ENCODE measurements at regions not wholly inside any gene's neighbourhood (a gene's known extent, or its start where the extent isn't known, plus 50 kb on each side); places are given as distances from the start of the nearest gene placed in this dataset.

DNA sequence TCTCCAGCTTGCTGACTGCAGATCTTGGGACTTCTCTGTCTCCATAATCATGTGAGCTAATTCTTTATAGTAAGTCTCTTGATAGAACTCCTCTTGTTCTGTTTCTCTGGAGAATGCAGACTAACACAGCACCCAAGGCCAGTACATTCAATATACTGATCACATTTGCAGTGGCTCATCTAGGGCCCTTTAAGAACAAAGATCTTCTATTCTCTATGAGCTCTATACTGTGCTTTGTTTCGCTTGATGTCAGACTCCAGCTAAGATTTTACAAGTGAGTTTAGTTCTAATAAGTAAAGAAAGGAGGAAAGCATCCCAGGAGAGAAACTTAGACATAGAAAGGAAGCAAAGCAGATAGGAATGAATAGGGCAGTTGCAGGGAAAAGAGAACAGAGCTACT, 69.3 kb upstream of the TMPO start:
- TF ChIP-seq EZH2 (IDR thresholded peaks at IDR 0.05; ENCODE audit: borderline replicate concordance, low read length): no peak
- TF ChIP-seq, protein P1, sequence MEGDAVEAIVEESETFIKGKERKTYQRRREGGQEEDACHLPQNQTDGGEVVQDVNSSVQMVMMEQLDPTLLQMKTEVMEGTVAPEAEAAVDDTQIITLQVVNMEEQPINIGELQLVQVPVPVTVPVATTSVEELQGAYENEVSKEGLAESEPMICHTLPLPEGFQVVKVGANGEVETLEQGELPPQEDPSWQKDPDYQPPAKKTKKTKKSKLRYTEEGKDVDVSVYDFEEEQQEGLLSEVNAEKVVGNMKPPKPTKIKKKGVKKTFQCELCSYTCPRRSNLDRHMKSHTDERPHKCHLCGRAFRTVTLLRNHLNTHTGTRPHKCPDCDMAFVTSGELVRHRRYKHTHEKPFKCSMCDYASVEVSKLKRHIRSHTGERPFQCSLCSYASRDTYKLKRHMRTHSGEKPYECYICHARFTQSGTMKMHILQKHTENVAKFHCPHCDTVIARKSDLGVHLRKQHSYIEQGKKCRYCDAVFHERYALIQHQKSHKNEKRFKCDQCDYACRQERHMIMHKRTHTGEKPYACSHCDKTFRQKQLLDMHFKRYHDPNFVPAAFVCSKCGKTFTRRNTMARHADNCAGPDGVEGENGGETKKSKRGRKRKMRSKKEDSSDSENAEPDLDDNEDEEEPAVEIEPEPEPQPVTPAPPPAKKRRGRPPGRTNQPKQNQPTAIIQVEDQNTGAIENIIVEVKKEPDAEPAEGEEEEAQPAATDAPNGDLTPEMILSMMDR (IDR thresholded peaks at IDR 0.05; ENCODE audit: low read length): no peak
- no peaks in the 10 kb centered on the region for H3K9me2 ChIP-seq (ENCODE audit: low read depth, low read length)
- H2AFZ ChIP-seq (ENCODE audit: low read length): no peak overlapping the region
- no peak overlapping the region for H3K4me3 ChIP-seq (ENCODE audit: low read depth, low read length, poor library complexity, severe bottlenecking)
- H3K9me3 ChIP-seq (ENCODE audit: low read length): no peaks in the 10 kb centered on the region
- no peaks in the 10 kb centered on the region for H4K20me1 ChIP-seq (ENCODE audit: insufficient read depth, low read length)
- H3K36me3 ChIP-seq (ENCODE audit: insufficient read depth, low read length): no peaks in the 10 kb centered on the region
- no peaks in the 10 kb centered on the region for H3K4me1 ChIP-seq (ENCODE audit: insufficient read depth, low read length, severe bottlenecking)
- no peaks in the 10 kb centered on the region for H3F3A ChIP-seq (ENCODE audit: insufficient read depth, low read length)
- H3K4me2 ChIP-seq (ENCODE audit: low read length): no peak overlapping the region
- H3K9ac ChIP-seq (ENCODE audit: low read length): no peak overlapping the region
- no peak overlapping the region for H3K27ac ChIP-seq (ENCODE audit: low read depth, low read length, poor library complexity, severe bottlenecking)
- no peaks in the 10 kb centered on the region for H3K27me3 ChIP-seq (ENCODE audit: insufficient read depth, low read length)
- no peaks in the 10 kb centered on the region for H3K79me2 ChIP-seq (ENCODE audit: insufficient read depth, low read length)

DNA sequence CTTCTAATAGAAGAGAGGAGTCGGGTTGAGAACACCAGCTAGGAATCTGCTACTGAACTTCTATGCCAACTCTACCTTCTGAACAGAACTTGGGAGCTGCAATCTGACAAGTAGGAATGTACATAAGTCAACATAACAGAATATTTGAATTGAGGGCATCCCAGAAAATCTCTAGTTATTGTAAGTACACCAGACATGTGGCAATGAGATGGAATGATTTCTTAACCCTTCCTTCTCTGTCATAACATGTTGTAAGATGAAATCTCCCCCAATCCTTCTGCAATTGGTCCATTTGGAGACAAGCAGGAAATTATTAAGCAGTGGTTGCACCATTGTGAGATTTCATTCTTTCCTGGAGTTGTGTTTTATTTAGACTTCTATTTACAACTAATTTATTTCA, 68.7 kb upstream of the TMPO start:
- no peaks in the 10 kb centered on the region for H3K4me1 ChIP-seq (ENCODE audit: insufficient read depth, low read length, severe bottlenecking)
- H3K36me3 ChIP-seq (ENCODE audit: insufficient read depth, low read length): no peaks in the 10 kb centered on the region
- no peak overlapping the region for H3K27ac ChIP-seq (ENCODE audit: low read depth, low read length, poor library complexity, severe bottlenecking)
- H3K4me3 ChIP-seq (ENCODE audit: low read depth, low read length, poor library complexity, severe bottlenecking): no peak overlapping the region
- H3K9me3 ChIP-seq (ENCODE audit: low read length): no peaks in the 10 kb centered on the region
- no peaks in the 10 kb centered on the region for H3K27me3 ChIP-seq (ENCODE audit: insufficient read depth, low read length)
- no peaks in the 10 kb centered on the region for H3K79me2 ChIP-seq (ENCODE audit: insufficient read depth, low read length)
- TF ChIP-seq, protein P1 (IDR thresholded peaks at IDR 0.05; ENCODE audit: low read length): no peak
- TF ChIP-seq EZH2 (IDR thresholded peaks at IDR 0.05; ENCODE audit: borderline replicate concordance, low read length): no peak
- H3K4me2 ChIP-seq (ENCODE audit: low read length): no peak overlapping the region
- no peaks in the 10 kb centered on the region for H4K20me1 ChIP-seq (ENCODE audit: insufficient read depth, low read length)
- H2AFZ ChIP-seq (ENCODE audit: low read length): no peak overlapping the region
- H3F3A ChIP-seq (ENCODE audit: insufficient read depth, low read length): no peaks in the 10 kb centered on the region
- H3K9me2 ChIP-seq (ENCODE audit: low read depth, low read length): no peaks in the 10 kb centered on the region
- no peak overlapping the region for H3K9ac ChIP-seq (ENCODE audit: low read length)

DNA sequence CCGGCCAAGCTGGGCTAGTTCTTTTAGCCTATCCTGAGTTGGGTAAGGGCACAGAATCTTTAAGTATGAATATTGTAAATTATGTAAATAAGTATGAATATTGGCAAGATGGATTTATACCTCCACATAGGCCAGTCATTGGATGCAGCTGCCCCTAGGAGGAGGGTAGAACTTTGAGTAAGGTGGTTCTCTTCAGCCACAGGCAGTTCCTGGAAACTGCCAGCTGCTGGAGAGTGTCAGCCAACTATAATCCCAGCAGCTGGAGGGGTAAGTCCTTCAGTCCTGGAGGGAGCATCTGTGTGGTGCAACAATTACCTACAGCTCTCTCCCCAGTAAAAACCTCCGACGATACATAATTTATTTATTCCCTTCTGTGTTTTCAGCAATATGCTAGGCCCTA, 65.8 kb upstream of the TMPO start:
- Histone ChIP-seq H4K20me1 (ENCODE audit: insufficient read depth, low read length) (no peaks in the 10 kb centered on the region), H3K4me1 (ENCODE audit: insufficient read depth, low read length, severe bottlenecking) (no peaks in the 10 kb centered on the region), H3K36me3 (ENCODE audit: insufficient read depth, low read length) (no peaks in the 10 kb centered on the region), H3K27ac (ENCODE audit: low read depth, low read length, poor library complexity, severe bottlenecking) (no peak overlapping the region), H3K79me2 (ENCODE audit: insufficient read depth, low read length) (no peaks in the 10 kb centered on the region), H3F3A (ENCODE audit: insufficient read depth, low read length) (no peaks in the 10 kb centered on the region), H3K9me3 (ENCODE audit: low read length) (no peaks in the 10 kb centered on the region), H3K27me3 (ENCODE audit: insufficient read depth, low read length) (no peaks in the 10 kb centered on the region), H3K9ac (ENCODE audit: low read length) (no peak overlapping the region), H2AFZ (ENCODE audit: low read length) (no peak overlapping the region), H3K9me2 (ENCODE audit: low read depth, low read length) (no peaks in the 10 kb centered on the region), H3K4me2 (ENCODE audit: low read length) (no peak overlapping the region), H3K4me3 (ENCODE audit: low read depth, low read length, poor library complexity, severe bottlenecking) (no peak overlapping the region)
- no peak for TF ChIP-seq EZH2 (IDR thresholded peaks at IDR 0.05; ENCODE audit: borderline replicate concordance, low read length)
- TF ChIP-seq, protein P1 (IDR thresholded peaks at IDR 0.05; ENCODE audit: low read length): no peak
